NT2/D1 (cell line): ENCODE measurements at regions not wholly inside any gene's neighbourhood (a gene's known extent, or its start where the extent isn't known, plus 50 kb on each side); places are given as distances from the start of the nearest gene placed in this dataset.

Experiments used
- SUZ12 ChIP-seq: IDR thresholded peaks from 2 replicates; pipeline ENCODE4 v1.6.1; 2011; ENCODE audit not compliant: insufficient read length, insufficient read depth; ENCODE audit errors: extremely low read depth
- YY1 ChIP-seq: IDR thresholded peaks from 2 replicates; pipeline ENCODE4 v1.6.1; 2011; ENCODE audit not compliant: insufficient read length, insufficient read depth
- ZNF274 ChIP-seq: IDR thresholded peaks from 2 replicates; pipeline ENCODE4 v1.6.1; 2011; ENCODE audit warnings: mild to moderate bottlenecking, low read depth, low read length

GRCh38 chr14:82414853-82415539 lies 881.3 kb upstream of the SEL1L start:
- TF ChIP-seq YY1 (no peak), SUZ12 (no peak), ZNF274 (no peak)
